H1 (cell line): ENCODE measurements at regions not wholly inside any gene's neighbourhood (a gene's known extent, or its start where the extent isn't known, plus 50 kb on each side); places are given as distances from the start of the nearest gene placed in this dataset.

Experiments
- CTCF ChIA-PET: fragments of 300-600 bp; sonication (Branson Sonifier 250); formaldehyde crosslinking; loops from one replicate; lab custom pipeline; 2021; ENCODE audit not compliant: partially characterized antibody; lab: Charles Lee
- POLR2A ChIA-PET: fragments of 300-600 bp; sonication (Branson Sonifier 250); formaldehyde crosslinking; loops from one replicate; lab custom pipeline; 2021; ENCODE audit warnings: inconsistent platforms; ENCODE audit not compliant: partially characterized antibody; lab: Charles Lee
- DNase-seq, 2 experiments: peaks; one replicate each; pipeline versions ENCODE4 v3.0.0 to v3.0.0-alpha.2; 2010 to 2022; ENCODE audit warnings: low spot score in 2 of 2, low read depth in 1 of 2, mixed read lengths in 1 of 2
- FAIRE-seq: peaks from 2 replicates; lab custom pipeline; 2011; peaks lifted over from hg19 to GRCh38; lab: Jason Lieb, UNC
- H2AFZ ChIP-seq: 2 replicates; pipeline ENCODE4 v1.8.1; 2012; ENCODE audit warnings: low read length, inconsistent platforms
- H2AK5ac ChIP-seq: 2 replicates; pipeline ENCODE4 v1.6.1; 2013; ENCODE audit warnings: low read depth, low read length
- H2BK120ac ChIP-seq: replicated peaks from 2 replicates; pipeline ENCODE3; 2013; ENCODE audit warnings: low read depth, low read length, inconsistent platforms
- H2BK12ac ChIP-seq: 2 replicates; pipeline ENCODE4 v1.6.1; 2013; ENCODE audit warnings: low read depth, low read length
- H2BK15ac ChIP-seq: 2 replicates; pipeline ENCODE4 v1.6.1; 2013; ENCODE audit warnings: low read length
- H2BK20ac ChIP-seq: 2 replicates; pipeline ENCODE4 v1.6.1; 2013; ENCODE audit warnings: low read length
- H2BK5ac ChIP-seq: 2 replicates; pipeline ENCODE4 v1.6.1; 2013; ENCODE audit warnings: low read depth, low read length
- H3K14ac ChIP-seq: 2 replicates; pipeline ENCODE4 v1.6.1; 2013; ENCODE audit warnings: inconsistent platforms; ENCODE audit not compliant: insufficient read length
- H3K18ac ChIP-seq: 2 replicates; pipeline ENCODE4 v1.6.1; 2013; ENCODE audit warnings: low read length; ENCODE audit errors: extremely low read depth
- H3K23ac ChIP-seq: 2 replicates; pipeline ENCODE4 v1.6.1; 2013; ENCODE audit warnings: inconsistent platforms; ENCODE audit not compliant: insufficient read length
- H3K23me2 ChIP-seq: 2 replicates; pipeline ENCODE4 v1.6.1; 2013; ENCODE audit warnings: low read depth, low read length
- H3K27ac ChIP-seq: 2 replicates; pipeline ENCODE4 v1.6.1; 2011; ENCODE audit warnings: low read depth, low read length, inconsistent platforms
- H3K27me3 ChIP-seq, 4 experiments: replicated peaks in 1 of 4; 1 replicate in 1 of 4; 2 replicates in 3 of 4; pipeline versions ENCODE4 v1.6.1 to v1.8.1; 2011 to 2013; ENCODE audit warnings: low read length in 3 of 4, mild to moderate bottlenecking in 3 of 4, inconsistent platforms in 2 of 4, mixed read lengths in 2 of 4, moderate library complexity in 1 of 4; ENCODE audit not compliant: control insufficient read depth in 3 of 4, insufficient read depth in 3 of 4; ENCODE audit errors: extremely low read depth in 1 of 4
- H3K36me3 ChIP-seq, 4 experiments: 2 replicates each; pipeline versions ENCODE4 v1.6.1 to v1.8.1; 2011 to 2013; ENCODE audit warnings: mild to moderate bottlenecking in 4 of 4, low read length in 3 of 4, moderate library complexity in 2 of 4, control low read depth in 1 of 4, inconsistent platforms in 1 of 4; ENCODE audit not compliant: insufficient read depth in 4 of 4, control insufficient read depth in 2 of 4
- H3K4ac ChIP-seq: replicated peaks from 2 replicates; pipeline ENCODE3; 2013; ENCODE audit warnings: low read length, low read depth, mixed read lengths, inconsistent platforms; ENCODE audit not compliant: insufficient read length
- H3K4me1 ChIP-seq, 4 experiments: replicated peaks in 1 of 4; 1 replicate in 1 of 4; 2 replicates in 3 of 4; pipeline versions ENCODE4 v1.6.1 to v1.8.1; 2011 to 2013; ENCODE audit warnings: low read length in 3 of 4, inconsistent platforms in 2 of 4, mixed read lengths in 1 of 4; ENCODE audit not compliant: insufficient read depth in 4 of 4, control insufficient read depth in 3 of 4
- H3K4me2 ChIP-seq, 2 experiments: 2 replicates each; pipeline versions ENCODE4 v1.6.1 to v1.8.1; 2011 to 2013; ENCODE audit warnings: low read depth in 2 of 2, low read length in 2 of 2, control low read depth in 1 of 2, inconsistent platforms in 1 of 2, mild to moderate bottlenecking in 1 of 2; ENCODE audit not compliant: insufficient read depth in 1 of 2
- H3K4me3 ChIP-seq, 4 experiments: fragments of 200-600, 300-600 bp in 1 of 4; sonication (generic), shearing (Covaris generic), sonication (Bioruptor Twin) in 1 of 4; 2 replicates each; pipeline versions ENCODE4 v1.5.1 to v1.8.1; 2011 to 2016; ENCODE audit warnings: low read length in 4 of 4, low read depth in 3 of 4, control low read depth in 2 of 4, inconsistent platforms in 2 of 4, mild to moderate bottlenecking in 2 of 4, mixed read lengths in 1 of 4, moderate library complexity in 1 of 4; ENCODE audit not compliant: insufficient read depth in 2 of 4; ENCODE audit errors: extremely low read depth in 1 of 4
- H3K56ac ChIP-seq: replicated peaks from 2 replicates; pipeline ENCODE3; 2013; ENCODE audit warnings: low read depth, mild to moderate bottlenecking, mixed read lengths, low read length, inconsistent platforms; ENCODE audit not compliant: insufficient read length
- H3K79me1 ChIP-seq: 2 replicates; pipeline ENCODE4 v1.6.1; 2013; ENCODE audit warnings: low read depth, low read length, control low read depth
- H3K79me2 ChIP-seq, 2 experiments: 2 replicates each; pipeline versions ENCODE4 v1.6.1 to v1.8.1; 2012 to 2013; ENCODE audit warnings: low read length in 2 of 2, mild to moderate bottlenecking in 2 of 2, inconsistent platforms in 1 of 2; ENCODE audit not compliant: insufficient read depth in 2 of 2, control insufficient read depth in 1 of 2
- H3K9ac ChIP-seq, 4 experiments: replicated peaks in 1 of 4; 1 replicate in 1 of 4; 2 replicates in 3 of 4; pipeline versions ENCODE4 v1.6.1 to v1.8.1; 2011 to 2013; ENCODE audit warnings: low read depth in 3 of 4, low read length in 3 of 4, control low read depth in 2 of 4, mild to moderate bottlenecking in 2 of 4, moderate library complexity in 2 of 4, inconsistent platforms in 1 of 4; ENCODE audit errors: extremely low read depth in 1 of 4
- H3K9me3 ChIP-seq, 2 experiments: 2 replicates each; pipeline versions ENCODE4 v1.6.1 to v1.8.1; 2012 to 2013; ENCODE audit warnings: mild to moderate bottlenecking in 2 of 2, moderate library complexity in 2 of 2, control low read depth in 1 of 2, inconsistent platforms in 1 of 2, low read depth in 1 of 2, low read length in 1 of 2, mixed read lengths in 1 of 2; ENCODE audit not compliant: insufficient read depth in 2 of 2
- H4K20me1 ChIP-seq, 2 experiments: replicated peaks in 1 of 2; 2 replicates each; pipeline versions ENCODE3 to v1.8.1; 2011 to 2013; ENCODE audit warnings: inconsistent platforms in 2 of 2, low read length in 2 of 2, mild to moderate bottlenecking in 1 of 2; ENCODE audit not compliant: insufficient read depth in 2 of 2, control insufficient read depth in 1 of 2
- H4K5ac ChIP-seq: 2 replicates; pipeline ENCODE4 v1.6.1; 2013; ENCODE audit warnings: low read length, low read depth, mixed read lengths, inconsistent platforms; ENCODE audit not compliant: insufficient read length
- H4K8ac ChIP-seq: 2 replicates; pipeline ENCODE4 v1.8.0; 2013; ENCODE audit warnings: mild to moderate bottlenecking, moderate library complexity, low read length, inconsistent platforms; ENCODE audit not compliant: insufficient read depth; ENCODE audit errors: extremely low read depth
- H4K91ac ChIP-seq: replicated peaks from 2 replicates; pipeline ENCODE3; 2013; ENCODE audit warnings: low read length, mixed read lengths, inconsistent platforms; ENCODE audit not compliant: insufficient read length
- ASH2L ChIP-seq: fragments of 200-600, 300-600 bp; sonication (generic); IDR thresholded peaks from one replicate; pipeline ENCODE4 v1.7.1; 2017; ENCODE audit warnings: low read length
- BRCA1 ChIP-seq: IDR thresholded peaks from 2 replicates; pipeline ENCODE4 v1.6.1; 2012; ENCODE audit warnings: low read depth, low read length, improper control_type of control experiment
- EGR1 ChIP-seq: IDR thresholded peaks from 2 replicates; pipeline ENCODE4 v1.6.1; 2011; ENCODE audit warnings: low read depth, low read length, borderline replicate concordance
- EZH2 ChIP-seq: fragments of 200-600 bp; sonication (generic); IDR thresholded peaks from 2 replicates; pipeline ENCODE4 v1.7.1; 2012; ENCODE audit warnings: low read depth, mild to moderate bottlenecking, moderate library complexity, low read length, inconsistent platforms; ENCODE audit not compliant: severe bottlenecking
- HDAC2 ChIP-seq, 2 experiments: fragments of 300-600 bp in 1 of 2; sonication (generic) in 1 of 2; IDR thresholded peaks; 2 replicates each; pipeline ENCODE4 v1.6.1; 2011 to 2012; ENCODE audit warnings: low read depth in 2 of 2, low read length in 2 of 2, mild to moderate bottlenecking in 2 of 2, moderate library complexity in 2 of 2, borderline replicate concordance in 1 of 2, inconsistent platforms in 1 of 2
- JUN ChIP-seq: IDR thresholded peaks from 2 replicates; pipeline ENCODE4 v1.6.1; 2011; ENCODE audit warnings: low read depth, mild to moderate bottlenecking, improper control_type of control experiment, low read length
- MAX ChIP-seq: IDR thresholded peaks from 2 replicates; pipeline ENCODE4 v1.6.1; 2012; ENCODE audit warnings: inconsistent platforms
- NANOG ChIP-seq: IDR thresholded peaks from 2 replicates; pipeline ENCODE4 v1.6.1; 2011; ENCODE audit warnings: low read length, low read depth, mild to moderate bottlenecking, inconsistent platforms; ENCODE audit not compliant: insufficient read depth, poor library complexity, severe bottlenecking
- RFX5 ChIP-seq: IDR thresholded peaks from 2 replicates; pipeline ENCODE4 v1.6.1; 2011; ENCODE audit warnings: low read depth, low read length, improper control_type of control experiment, borderline replicate concordance
- SIN3A ChIP-seq, 2 experiments: IDR thresholded peaks in 1 of 2; conservative IDR thresholded peaks in 1 of 2; 2 replicates each; pipeline ENCODE4 v1.6.1; 2011 to 2012; ENCODE audit warnings: low read length in 2 of 2, improper control_type of control experiment in 1 of 2, low read depth in 1 of 2, mild to moderate bottlenecking in 1 of 2
- SP4 ChIP-seq: IDR thresholded peaks from 2 replicates; pipeline ENCODE4 v1.6.1; 2012; ENCODE audit warnings: low read length, inconsistent platforms
- WGBS, 2 experiments: shearing (Covaris generic) in 1 of 2; methylation state at CpG; one replicate each; pipeline versions ENCODE4 v1.1.6 to v1.1.7; 2013 to 2015; ENCODE audit warnings: low lambda C conversion rate in 2 of 2, mixed read lengths in 2 of 2, inconsistent platforms in 1 of 2, low coverage in 1 of 2, missing lambda C conversion rate in 1 of 2; ENCODE audit not compliant: insufficient replicate concordance in 2 of 2, insufficient coverage in 1 of 2, insufficient read length in 1 of 2; ENCODE audit errors: extremely low coverage in 1 of 2, missing lambda C conversion rate in 1 of 2; 5-methylcytosine and 5-hydroxymethylcytosine counted together
- TF ChIP-seq, protein P1 (sequence below): IDR thresholded peaks from 2 replicates; pipeline ENCODE4 v1.6.1; 2012; ENCODE audit warnings: low read length, inconsistent platforms

DNA sequence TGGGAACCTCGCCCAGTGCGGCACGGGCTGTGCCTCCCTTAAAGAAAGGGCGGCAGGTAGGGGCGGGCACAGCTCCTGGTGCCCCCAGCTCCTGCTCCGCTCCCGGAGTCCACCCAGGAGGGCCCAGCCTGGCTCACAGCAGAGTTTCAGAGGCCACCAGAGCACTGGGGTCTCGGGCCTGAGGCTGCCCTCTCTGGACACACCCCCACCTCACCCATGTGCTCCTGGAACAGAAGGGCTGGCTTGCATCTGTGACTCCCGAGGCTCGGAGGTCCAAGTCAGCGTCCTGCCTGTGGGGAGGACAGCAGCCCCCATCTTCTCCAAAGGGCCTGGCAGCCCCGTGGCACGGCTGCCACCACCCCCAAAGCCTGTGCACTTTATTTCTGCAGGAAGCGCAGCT, 62.7 kb downstream of the RBFOX3 start:
- H2BK120ac ChIP-seq = no peak overlapping the region
- H2AK5ac ChIP-seq = no peak overlapping the region
- H3K79me2 ChIP-seq = no peaks in the 10 kb centered on the region
- peak overlapping the region; percentile 29; the same call in 1 of the 2 replicates for H2BK15ac ChIP-seq
- H3K27me3 ChIP-seq = no peaks in the 10 kb centered on the region
- no peak overlapping the region for H3K56ac ChIP-seq
- H2BK5ac ChIP-seq = no peak overlapping the region
- no peak overlapping the region for H3K9ac ChIP-seq
- H2BK12ac ChIP-seq = no peak overlapping the region
- H3K23me2 ChIP-seq = peaks cover 5% of the 10 kb centered on the region; the same call in 1 of the 2 replicates
- H3K4me3 ChIP-seq = no peak overlapping the region
- no peak overlapping the region for H3K27ac ChIP-seq
- H3K36me3 ChIP-seq = no peaks in the 10 kb centered on the region
- H4K20me1 ChIP-seq = no peaks in the 10 kb centered on the region
- H4K8ac ChIP-seq = peak overlapping the region; percentile 59; the same call in 1 of the 2 replicates
- no peak overlapping the region for H3K14ac ChIP-seq
- no peaks in the 10 kb centered on the region for H3K9me3 ChIP-seq
- DNase-seq (no peak), FAIRE-seq (no peak)
- CTCF ChIA-PET = interaction anchor here (0.9 to 1.0 kb wide), 2 partner anchors 11 to 13 kb away, joined by 3 to 4 read pairs; no protein-coding TSS in a partner anchor
- no peak overlapping the region for H2BK20ac ChIP-seq
- H3K23ac ChIP-seq = no peak overlapping the region
- H3K4ac ChIP-seq = no peak overlapping the region
- no peaks in the 10 kb centered on the region for H3K79me1 ChIP-seq
- no peak overlapping the region for H2AFZ ChIP-seq
- peaks cover 0 to 10% (median 4%) of the 10 kb centered on the region in 4 experiments; a peak in 6 of 7 replicates for H3K4me1 ChIP-seq
- WGBS, 2 experiments = 85% methylated on average over 14 of the region's 14 CpGs; no CpG with 5 or more reads in 1 of the 2 experiments
- POLR2A ChIA-PET = no interaction called here
- H4K91ac ChIP-seq = no peak overlapping the region
- H4K5ac ChIP-seq = no peak overlapping the region
- no peak overlapping the region for H3K4me2 ChIP-seq
- no peak overlapping the region for H3K18ac ChIP-seq
- TF ChIP-seq EGR1 = no peak
- TF ChIP-seq ASH2L = no peak
- TF ChIP-seq, protein P1, sequence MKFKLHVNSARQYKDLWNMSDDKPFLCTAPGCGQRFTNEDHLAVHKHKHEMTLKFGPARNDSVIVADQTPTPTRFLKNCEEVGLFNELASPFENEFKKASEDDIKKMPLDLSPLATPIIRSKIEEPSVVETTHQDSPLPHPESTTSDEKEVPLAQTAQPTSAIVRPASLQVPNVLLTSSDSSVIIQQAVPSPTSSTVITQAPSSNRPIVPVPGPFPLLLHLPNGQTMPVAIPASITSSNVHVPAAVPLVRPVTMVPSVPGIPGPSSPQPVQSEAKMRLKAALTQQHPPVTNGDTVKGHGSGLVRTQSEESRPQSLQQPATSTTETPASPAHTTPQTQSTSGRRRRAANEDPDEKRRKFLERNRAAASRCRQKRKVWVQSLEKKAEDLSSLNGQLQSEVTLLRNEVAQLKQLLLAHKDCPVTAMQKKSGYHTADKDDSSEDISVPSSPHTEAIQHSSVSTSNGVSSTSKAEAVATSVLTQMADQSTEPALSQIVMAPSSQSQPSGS = no peak
- no peak for TF ChIP-seq JUN
- TF ChIP-seq EZH2 = no peak
- TF ChIP-seq MAX = no peak
- TF ChIP-seq SP4 = no peak
- TF ChIP-seq RFX5 = no peak
- TF ChIP-seq BRCA1 = no peak
- no peak for TF ChIP-seq NANOG
- no peak for TF ChIP-seq SIN3A (conservative IDR thresholded peaks at IDR 0.05 in 1 of 2, IDR thresholded peaks at IDR 0.05 in 1 of 2; ENCODE audit: low read depth in 1 of 2, low read length in 2 of 2)
- TF ChIP-seq HDAC2 (IDR thresholded peaks at IDR 0.05; ENCODE audit: borderline replicate concordance in 1 of 2, low read depth in 2 of 2, low read length in 2 of 2) = no peak
